ENCODE measurements at regions not wholly inside any gene's neighbourhood (a gene's known extent, or its start where the extent isn't known, plus 50 kb on each side); places are given as distances from the start of the nearest gene placed in this dataset.

GRCh38 chr16:65944361-65944760, 422.1 kb upstream of the CDH5 start:
- Histone ChIP-seq H3K4me2 (ENCODE audit: low read depth, low read length) (no peak overlapping the region), H2AK5ac (ENCODE audit: low read depth, low read length) (no peak overlapping the region), H2AFZ (replicated peaks; ENCODE audit: low read length, poor library complexity) (no peak overlapping the region), H4K5ac (ENCODE audit: low read depth, low read length) (no peak overlapping the region), H2AK9ac (replicated peaks; ENCODE audit: low read depth, low read length, poor library complexity) (no peak overlapping the region), H3K4me1 (ENCODE audit: control insufficient read depth, insufficient read depth, low read length) (no peaks in the 10 kb centered on the region), H2BK120ac (ENCODE audit: low read depth, low read length) (no peak overlapping the region), H3K36me3 (ENCODE audit: control insufficient read depth, insufficient read depth, low read length) (no peaks in the 10 kb centered on the region), H3K9me1 (ENCODE audit: insufficient read depth, low read length) (no peaks in the 10 kb centered on the region), H2BK5ac (ENCODE audit: low read depth, low read length, poor library complexity, severe bottlenecking) (no peak overlapping the region), H3K4ac (ENCODE audit: low read depth, low read length) (no peak overlapping the region), H3K23ac (ENCODE audit: low read depth, low read length) (no peak overlapping the region), H2BK15ac (ENCODE audit: low read depth, low read length) (no peak overlapping the region), H4K20me1 (ENCODE audit: insufficient read depth, low read length) (no peaks in the 10 kb centered on the region), H3K27ac (ENCODE audit: insufficient read depth, low read length) (no peak overlapping the region), H3K18ac (ENCODE audit: low read depth, low read length) (no peak overlapping the region), H3K4me3 (ENCODE audit: insufficient read depth, low read depth, low read length) (no peak overlapping the region), H4K91ac (ENCODE audit: insufficient read depth, low read depth, low read length) (no peak overlapping the region), H3K79me1 (ENCODE audit: low read depth in 1 of 2, low read length in 2 of 2) (no peaks in the 10 kb centered on the region), H2BK20ac (ENCODE audit: low read depth, low read length) (no peak overlapping the region), H3K9me3 (ENCODE audit: control insufficient read depth, insufficient read depth, low read length) (no peaks in the 10 kb centered on the region), H3K9ac (ENCODE audit: low read depth, low read length) (no peak overlapping the region), H3K56ac (ENCODE audit: extremely low read depth, insufficient read depth, low read length) (no peak overlapping the region), H3K27me3 (ENCODE audit: control insufficient read depth, insufficient read depth, low read length) (peaks cover 9% of the 10 kb centered on the region), H3K14ac (replicated peaks; ENCODE audit: low read depth, low read length) (no peak overlapping the region), H4K8ac (ENCODE audit: low read depth in 2 of 2, low read length in 2 of 2) (no peak overlapping the region)
- ChIA-PET CTCF (no interaction called here), POLR2A (ENCODE audit: unreplicated experiment) (no interaction called here)
- ATAC-seq (ENCODE audit: low read depth) (no peak), DNase-seq (no peak)
- WGBS, 2 experiments (ENCODE audit: extremely low coverage in 2 of 2, insufficient read length in 1 of 2): 0% methylated on average over 1 of the region's 3 CpGs; no CpG with 5 or more reads in 1 of the 2 experiments
- in situ Hi-C loops (cut with MboI; ENCODE audit: low sequenced_read_pairs): no loop called here
- dilution Hi-C loops (cut with HindIII; ENCODE audit: low sequenced_read_pairs, unreplicated experiment): no loop called here
- intact Hi-C loops (cut with micrococcal nuclease): no loop called here
- no TSS peak for BruUV-seq (replicated peaks)
- TF ChIP-seq BHLHE40 (IDR thresholded peaks at IDR 0.05; ENCODE audit: low read depth, low read length): no peak
- no peak for TF ChIP-seq MAZ (IDR thresholded peaks at IDR 0.05; ENCODE audit: borderline replicate concordance, low read depth, low read length)
- no peak for TF ChIP-seq POLR2A (IDR thresholded peaks at IDR 0.05; ENCODE audit: low read depth, low read length)
